GM19324 (cell line): ENCODE measurements at regions not wholly inside any gene's neighbourhood (a gene's known extent, or its start where the extent isn't known, plus 50 kb on each side); places are given as distances from the start of the nearest gene placed in this dataset.

ENCODE experiments used
- ATAC-seq: cut with Tn5 transposase; IDR thresholded peaks from one replicate; pipeline ENCODE4 v1.9.1; 2021; ENCODE audit warnings: mild to moderate bottlenecking, moderate library complexity; ENCODE audit not compliant: unreplicated experiment, low FRiP score

GRCh38 chr6:134720353-134721059 lies 229.4 kb downstream of the ALDH8A1 start:
- ATAC-seq, result no peak

DNA sequence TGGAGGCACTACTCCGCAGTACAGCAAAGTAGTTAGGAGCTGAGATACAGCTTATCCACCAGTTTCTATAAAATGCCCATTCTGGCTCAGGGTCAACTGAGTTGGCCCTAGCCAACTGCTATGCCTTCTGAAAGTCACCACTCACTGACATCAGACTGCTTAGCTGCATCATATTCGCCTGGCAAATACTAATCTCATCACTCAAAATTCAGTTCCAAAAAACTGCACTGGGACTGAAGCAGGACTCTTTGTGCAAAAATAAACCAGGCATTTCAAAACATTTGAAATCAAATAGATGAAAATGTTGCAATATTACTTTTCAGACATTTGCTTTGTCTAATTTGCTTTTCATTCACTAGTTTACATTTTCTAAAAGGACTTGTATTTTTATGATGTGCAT lies 230.0 kb downstream of the ALDH8A1 start:
- no peak for ATAC-seq

GRCh38 chr6:134719286-134719685 lies 230.6 kb downstream of the ALDH8A1 start:
- no peak for ATAC-seq

DNA sequence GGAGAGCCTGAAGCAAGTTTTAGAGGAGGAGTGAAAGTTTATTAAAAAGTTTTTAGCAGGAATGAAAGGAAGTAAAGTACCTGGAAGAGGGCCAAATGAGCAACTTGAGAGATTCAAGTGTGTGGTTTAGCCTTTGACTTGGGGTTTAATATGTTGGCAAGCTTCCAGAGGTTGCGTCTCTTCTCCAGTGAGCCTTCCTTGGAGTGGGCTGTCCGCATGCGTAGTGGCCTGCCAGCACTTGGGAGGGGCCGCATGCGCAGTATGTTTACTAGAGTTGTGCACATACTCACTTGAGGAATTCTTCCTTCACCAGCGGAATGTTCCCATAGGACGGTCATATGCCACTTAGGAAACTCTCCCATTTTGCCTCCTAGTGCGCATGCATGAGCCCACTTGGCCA lies 235.2 kb downstream of the ALDH8A1 start:
- no peak for ATAC-seq

GRCh38 chr6:134714113-134714512 lies 235.8 kb downstream of the ALDH8A1 start:
- no peak for ATAC-seq

DNA sequence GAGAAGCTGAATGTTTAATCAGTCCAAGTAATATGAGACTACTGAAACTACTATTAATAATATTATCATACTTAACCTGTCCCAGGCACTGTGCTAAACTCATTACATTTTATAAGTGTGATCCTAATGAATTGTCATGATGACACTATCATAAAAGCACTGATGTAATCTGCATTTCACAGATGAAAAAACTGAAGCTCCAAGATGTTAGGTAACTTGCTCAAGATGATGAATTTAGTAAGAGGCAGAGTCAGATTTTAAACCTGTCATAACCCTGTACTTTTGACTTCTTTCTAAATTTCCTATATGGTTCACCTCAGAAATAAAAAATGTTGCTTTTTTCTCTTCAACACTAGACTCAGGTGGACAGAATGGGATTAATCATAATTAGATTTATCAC lies 237.6 kb downstream of the ALDH8A1 start:
- ATAC-seq, result no peak

DNA sequence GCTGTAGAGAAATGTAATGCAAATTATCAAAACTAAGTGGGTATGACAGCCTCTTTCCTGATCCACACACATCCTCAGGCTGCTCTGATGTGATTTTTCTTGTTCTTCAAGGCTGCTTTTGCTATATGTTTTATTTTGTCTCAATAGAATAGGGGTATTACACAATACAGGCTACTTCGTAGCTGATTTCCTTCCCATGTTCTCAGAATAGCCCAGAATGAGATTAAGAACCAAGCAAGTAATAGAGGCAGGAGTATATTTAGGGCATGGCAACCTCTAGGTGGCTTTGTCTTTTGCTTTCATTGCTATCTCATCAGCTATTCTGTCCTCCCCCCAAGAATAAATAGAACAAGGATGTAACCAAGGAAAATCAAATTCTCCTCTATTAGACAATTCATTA lies 241.8 kb downstream of the ALDH8A1 start:
- ATAC-seq, result no peak

DNA sequence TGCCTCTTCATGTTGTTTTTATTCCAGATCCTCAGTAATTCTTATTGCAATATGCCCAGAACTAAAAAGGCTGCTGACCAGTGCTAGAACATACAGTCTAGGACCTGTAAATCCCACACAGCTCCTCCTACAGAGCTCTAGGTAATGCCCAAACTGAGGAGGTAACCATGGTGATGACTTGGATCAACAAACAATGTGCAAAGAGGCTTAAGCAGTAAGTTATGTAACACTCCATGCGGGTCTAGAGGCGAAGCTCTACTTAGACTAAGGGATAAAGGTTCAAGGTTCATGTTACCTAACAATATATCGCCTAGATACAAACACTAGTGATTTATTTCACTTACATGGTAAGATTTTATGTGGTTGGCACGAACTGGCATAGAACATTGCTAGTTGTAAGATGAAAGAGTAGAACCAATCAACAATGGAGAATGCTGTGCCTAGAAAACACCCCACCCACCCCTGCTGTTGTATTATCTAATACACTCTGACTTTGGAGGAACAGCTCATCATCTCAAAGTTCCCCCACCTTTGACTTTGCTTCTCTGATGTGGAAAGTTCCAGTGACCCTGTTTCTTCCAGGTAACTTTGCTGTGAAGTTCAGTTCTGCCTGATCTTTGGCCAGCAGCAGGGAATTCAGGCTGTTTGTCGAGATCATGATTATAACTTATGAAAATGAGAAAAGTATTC lies 242.4 kb downstream of the ALDH8A1 start:
- no peak for ATAC-seq

DNA sequence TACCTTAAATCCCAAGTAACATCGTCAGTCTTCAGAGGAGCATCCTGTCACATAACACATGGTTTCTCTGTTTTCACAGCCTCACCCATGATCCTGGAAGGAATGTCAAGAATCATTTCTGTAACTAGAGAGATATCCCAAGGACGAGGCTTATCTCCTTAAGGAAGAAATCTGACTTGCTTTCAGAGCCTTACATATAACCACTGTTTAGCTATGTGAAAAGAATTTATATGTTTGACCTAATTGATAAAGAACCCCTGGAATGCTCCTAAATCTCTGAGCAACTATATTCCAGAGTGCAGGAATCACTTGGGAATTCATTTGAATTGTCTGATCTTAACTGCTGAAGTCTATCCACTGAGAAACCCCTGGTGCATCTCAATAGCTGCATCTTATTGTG lies 243.1 kb downstream of the ALDH8A1 start:
- no peak for ATAC-seq

- ATAC-seq, result no peak
Observed at GRCh38 chr6:134706153-134706552, 243.7 kb downstream of the ALDH8A1 start.

- no peak for ATAC-seq
Observed at GRCh38 chr6:134703206-134703605, 246.7 kb downstream of the ALDH8A1 start.

- no peak for ATAC-seq
Observed at GRCh38 chr6:134702279-134702678, 247.6 kb downstream of the ALDH8A1 start.

DNA sequence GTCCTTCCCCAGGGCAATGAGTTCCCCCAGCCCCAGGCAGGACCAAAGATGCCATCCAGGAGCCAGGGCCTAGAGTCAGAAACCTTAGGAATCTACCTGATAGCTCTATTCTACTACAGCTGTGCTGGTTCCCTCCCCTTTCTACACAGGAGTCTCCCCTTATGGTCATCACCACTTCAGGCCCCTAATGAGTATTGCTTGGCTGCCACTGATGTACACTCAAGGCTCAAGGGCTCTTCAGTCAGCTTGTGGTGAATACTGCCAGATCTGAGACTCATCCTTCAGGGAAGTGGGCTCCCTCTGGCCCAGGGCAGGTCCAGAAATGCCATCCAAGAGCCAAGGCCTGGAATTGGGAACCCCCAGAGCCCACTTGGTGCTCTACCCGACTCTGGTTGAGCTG lies 248.6 kb downstream of the ALDH8A1 start:
- ATAC-seq, result no peak

DNA sequence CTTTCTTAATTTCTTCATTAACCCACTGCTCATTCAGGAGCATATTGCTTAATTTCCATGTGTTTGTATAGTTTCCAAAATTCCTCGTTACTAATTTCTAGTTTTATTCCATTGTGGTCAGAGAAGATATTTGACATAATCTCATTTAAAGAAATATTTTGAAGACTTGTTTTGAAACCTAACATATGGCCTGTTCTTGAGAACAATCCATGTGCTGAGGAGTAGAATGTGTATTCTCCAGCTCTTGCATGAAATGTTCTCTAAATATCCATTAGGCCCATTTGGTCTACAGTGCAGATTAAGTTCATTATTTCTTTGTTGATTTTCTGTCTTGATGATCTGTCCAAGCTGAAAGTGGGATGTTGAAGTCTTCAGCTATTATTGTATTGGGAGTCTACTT lies 251.7 kb downstream of the ALDH8A1 start:
- no peak for ATAC-seq

GRCh38 chr6:134692008-134692407 lies 257.9 kb downstream of the ALDH8A1 start:
- no peak for ATAC-seq

DNA sequence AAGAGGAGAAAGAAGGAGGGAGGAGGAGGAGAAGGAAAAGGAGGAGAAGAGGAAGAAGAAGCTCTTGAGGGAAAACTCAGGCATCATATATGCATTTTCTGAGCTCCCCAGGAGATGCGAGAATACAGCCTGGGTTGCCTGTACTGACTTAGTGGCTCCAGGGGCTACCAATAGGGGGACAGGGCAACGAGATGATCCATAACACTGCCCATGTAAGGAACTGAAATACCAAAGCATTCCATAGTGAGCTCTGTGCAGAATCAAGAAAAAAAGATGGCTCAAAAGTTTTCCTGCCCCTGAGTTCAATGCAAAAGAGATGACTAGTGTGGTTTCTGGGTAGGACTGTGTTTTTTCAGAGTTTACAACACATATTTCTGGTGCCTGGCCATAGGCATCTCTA lies 258.7 kb downstream of the ALDH8A1 start:
- ATAC-seq, result no peak

- no peak for ATAC-seq
Observed at GRCh38 chr6:134690048-134690447, 259.9 kb downstream of the ALDH8A1 start.

GRCh38 chr6:134689641-134690040 lies 260.3 kb downstream of the ALDH8A1 start:
- ATAC-seq, result no peak

- no peak for ATAC-seq
Observed at GRCh38 chr6:134689177-134689576, 260.7 kb downstream of the ALDH8A1 start.

GRCh38 chr6:134686071-134686470 lies 263.8 kb downstream of the ALDH8A1 start:
- no peak for ATAC-seq

GRCh38 chr6:134684423-134684795 lies 265.5 kb downstream of the ALDH8A1 start:
- no peak for ATAC-seq

GRCh38 chr6:134683783-134684422 lies 266.0 kb downstream of the ALDH8A1 start:
- no peak for ATAC-seq
